Endothelial cell (in vitro differentiated cells): ENCODE measurements at regions not wholly inside any gene's neighbourhood (a gene's known extent, or its start where the extent isn't known, plus 50 kb on each side); places are given as distances from the start of the nearest gene placed in this dataset.
"Not testable (repeated sequence)": the region's sequence is repeated elsewhere in the genome, so short reads cannot be mapped to it uniquely, and the experiment has no call there.

Experiments used
- DNase-seq: peaks from one replicate; pipeline ENCODE4 v3.0.0; 2021; ENCODE audit warnings: low spot score
- H3K27ac Mint-ChIP-seq: one replicate; pipeline ENCODE4 v1.8.0; 2021; ENCODE audit warnings: mixed read lengths, inconsistent platforms; ENCODE audit not compliant: unreplicated experiment
- H3K27me3 Mint-ChIP-seq: one replicate; pipeline ENCODE4 v1.8.0; 2021; ENCODE audit warnings: mild to moderate bottlenecking, moderate library complexity, mixed read lengths, inconsistent platforms; ENCODE audit not compliant: unreplicated experiment
- H3K36me3 Mint-ChIP-seq: one replicate; pipeline ENCODE4 v1.8.0; 2021; ENCODE audit warnings: mild to moderate bottlenecking, low read depth, mixed read lengths, inconsistent platforms; ENCODE audit not compliant: unreplicated experiment
- H3K4me1 Mint-ChIP-seq: one replicate; pipeline ENCODE4 v1.8.0; 2021; ENCODE audit warnings: mild to moderate bottlenecking, mixed read lengths, inconsistent platforms; ENCODE audit not compliant: unreplicated experiment
- H3K4me3 Mint-ChIP-seq: one replicate; pipeline ENCODE4 v1.8.0; 2021; ENCODE audit warnings: mild to moderate bottlenecking, mixed read lengths, inconsistent platforms; ENCODE audit not compliant: unreplicated experiment
- H3K9me3 Mint-ChIP-seq: one replicate; pipeline ENCODE4 v1.8.0; 2021; ENCODE audit warnings: mixed read lengths, inconsistent platforms; ENCODE audit not compliant: unreplicated experiment
- TF ChIP-seq, protein P1 (sequence below): fragments of 200-600 bp; sonication (generic); IDR thresholded peaks from one replicate; pipeline ENCODE4 v1.5.0; 2021; ENCODE audit warnings: antibody characterized with exemption; ENCODE audit not compliant: unreplicated experiment

DNA sequence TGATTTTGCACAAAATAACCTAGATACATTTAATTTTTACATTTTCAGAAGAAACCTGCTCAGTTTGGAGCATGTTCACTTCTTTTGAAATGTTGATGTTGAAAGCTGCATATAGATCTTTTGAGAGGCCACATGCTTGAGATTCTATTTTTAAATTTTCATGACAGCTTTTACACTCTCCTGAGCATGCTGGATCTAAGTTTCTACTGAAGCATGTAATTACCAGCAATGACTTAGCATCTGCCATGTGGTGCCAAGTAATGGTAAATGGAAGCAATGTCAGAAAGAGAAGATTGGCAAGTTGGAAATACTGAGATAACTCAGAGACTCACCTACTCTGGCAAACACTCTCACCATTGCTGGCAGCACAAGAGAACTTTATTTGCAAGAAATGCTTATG is 310.6 kb downstream of the NSUN3 start:
- H3K4me1 Mint-ChIP-seq, result no peaks in the 10 kb centered on the region
- TF ChIP-seq, protein P1, sequence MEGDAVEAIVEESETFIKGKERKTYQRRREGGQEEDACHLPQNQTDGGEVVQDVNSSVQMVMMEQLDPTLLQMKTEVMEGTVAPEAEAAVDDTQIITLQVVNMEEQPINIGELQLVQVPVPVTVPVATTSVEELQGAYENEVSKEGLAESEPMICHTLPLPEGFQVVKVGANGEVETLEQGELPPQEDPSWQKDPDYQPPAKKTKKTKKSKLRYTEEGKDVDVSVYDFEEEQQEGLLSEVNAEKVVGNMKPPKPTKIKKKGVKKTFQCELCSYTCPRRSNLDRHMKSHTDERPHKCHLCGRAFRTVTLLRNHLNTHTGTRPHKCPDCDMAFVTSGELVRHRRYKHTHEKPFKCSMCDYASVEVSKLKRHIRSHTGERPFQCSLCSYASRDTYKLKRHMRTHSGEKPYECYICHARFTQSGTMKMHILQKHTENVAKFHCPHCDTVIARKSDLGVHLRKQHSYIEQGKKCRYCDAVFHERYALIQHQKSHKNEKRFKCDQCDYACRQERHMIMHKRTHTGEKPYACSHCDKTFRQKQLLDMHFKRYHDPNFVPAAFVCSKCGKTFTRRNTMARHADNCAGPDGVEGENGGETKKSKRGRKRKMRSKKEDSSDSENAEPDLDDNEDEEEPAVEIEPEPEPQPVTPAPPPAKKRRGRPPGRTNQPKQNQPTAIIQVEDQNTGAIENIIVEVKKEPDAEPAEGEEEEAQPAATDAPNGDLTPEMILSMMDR, result no peak
- H3K27me3 Mint-ChIP-seq, result no peaks in the 10 kb centered on the region

DNA sequence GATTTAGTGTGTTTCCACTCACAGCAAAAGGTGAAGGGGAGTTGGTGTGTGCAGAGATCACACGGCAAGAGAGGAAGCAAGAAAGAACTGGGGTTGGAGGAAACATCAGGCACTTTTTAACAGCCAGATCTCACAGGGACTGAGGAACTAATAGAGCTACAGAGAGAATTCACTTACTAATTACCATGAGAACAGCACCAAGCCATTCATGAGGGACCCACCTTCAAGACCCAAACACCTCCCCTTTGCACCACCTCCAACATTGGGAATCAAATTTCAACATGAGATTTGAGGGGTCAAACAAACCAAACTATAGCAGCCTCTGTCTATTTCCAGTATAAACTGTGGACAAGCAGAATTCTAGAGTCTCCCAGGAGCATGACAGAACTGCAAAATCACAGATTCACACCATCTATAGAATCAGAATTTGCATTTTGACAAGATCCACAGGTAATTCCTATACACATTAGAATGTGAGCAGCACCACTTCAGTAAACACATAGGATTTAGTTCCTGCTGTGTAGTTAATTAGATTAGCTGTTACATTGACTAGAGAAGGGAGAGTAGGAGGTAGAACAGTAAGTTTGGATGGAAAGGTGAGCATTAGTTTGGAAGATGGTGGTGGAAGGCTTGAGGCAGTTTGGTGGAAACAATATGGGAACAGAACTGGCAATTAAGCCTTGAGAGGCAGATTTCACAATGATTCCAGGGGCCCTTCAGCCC is 311.7 kb downstream of the NSUN3 start:
- no peak for DNase-seq
- no peak overlapping the region for H3K4me3 Mint-ChIP-seq
- no peaks in the 10 kb centered on the region for H3K9me3 Mint-ChIP-seq
- H3K36me3 Mint-ChIP-seq, result no peaks in the 10 kb centered on the region
- H3K27me3 Mint-ChIP-seq, result no peaks in the 10 kb centered on the region
- no peaks in the 10 kb centered on the region for H3K4me1 Mint-ChIP-seq
- TF ChIP-seq, protein P1, result no peak
- no peak overlapping the region for H3K27ac Mint-ChIP-seq

More for the DNA sequence above, 310.6 kb downstream of the NSUN3 start:
- no peak overlapping the region for H3K27ac Mint-ChIP-seq
- H3K9me3 Mint-ChIP-seq, result no peaks in the 10 kb centered on the region
- H3K36me3 Mint-ChIP-seq, result no peaks in the 10 kb centered on the region
- no peak overlapping the region for H3K4me3 Mint-ChIP-seq
- DNase-seq, result no peak

DNA sequence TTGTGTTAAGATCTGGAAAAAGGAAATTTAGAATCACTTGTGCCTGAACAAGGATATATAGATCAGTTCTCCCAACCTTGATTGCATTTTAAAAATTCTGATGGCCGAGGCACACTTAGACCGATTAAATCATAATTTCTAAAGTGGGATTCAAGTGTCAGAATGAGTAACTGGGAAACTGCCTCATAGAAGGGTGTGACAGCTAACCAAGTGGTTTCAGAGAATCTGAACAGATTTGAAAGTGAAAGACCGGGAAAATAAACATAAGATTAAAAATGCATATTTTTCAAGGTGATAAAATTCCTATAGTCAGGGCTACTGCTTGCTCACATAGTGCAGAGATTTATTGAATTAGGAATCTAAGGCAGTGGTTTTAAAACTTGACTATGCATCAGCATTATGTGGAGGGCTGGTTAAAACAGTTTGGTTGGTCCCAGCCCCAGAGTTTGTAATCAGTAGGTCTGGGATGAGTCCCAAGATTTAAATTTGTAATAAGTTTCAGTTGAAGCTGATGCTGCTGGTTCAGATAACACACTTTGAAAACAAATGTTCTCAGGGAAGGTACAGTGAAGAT is 314.3 kb downstream of the NSUN3 start:
- H3K4me1 Mint-ChIP-seq, DNase-seq, H3K9me3 Mint-ChIP-seq, H3K27me3 Mint-ChIP-seq, H3K36me3 Mint-ChIP-seq, H3K4me3 Mint-ChIP-seq, H3K27ac Mint-ChIP-seq: not testable (repeated sequence)

DNA sequence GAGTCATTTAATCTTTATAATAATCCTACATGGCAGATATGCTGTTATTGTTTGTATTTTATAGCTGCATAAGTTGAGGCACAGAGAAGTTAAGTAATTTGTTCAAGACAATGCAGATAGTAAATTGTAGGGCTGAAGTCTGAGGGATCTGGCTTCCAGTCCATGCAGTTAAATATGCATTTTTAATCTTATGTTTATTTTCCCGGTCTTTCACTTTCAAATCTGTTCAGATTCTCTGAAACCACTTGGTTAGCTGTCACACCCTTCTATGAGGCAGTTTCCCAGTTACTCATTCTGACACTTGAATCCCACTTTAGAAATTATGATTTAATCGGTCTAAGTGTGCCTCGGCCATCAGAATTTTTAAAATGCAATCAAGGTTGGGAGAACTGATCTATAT is 315.0 kb downstream of the NSUN3 start:
- H3K27me3 Mint-ChIP-seq, H3K4me1 Mint-ChIP-seq, H3K9me3 Mint-ChIP-seq, H3K4me3 Mint-ChIP-seq, H3K27ac Mint-ChIP-seq, H3K36me3 Mint-ChIP-seq, DNase-seq: not testable (repeated sequence)

DNA sequence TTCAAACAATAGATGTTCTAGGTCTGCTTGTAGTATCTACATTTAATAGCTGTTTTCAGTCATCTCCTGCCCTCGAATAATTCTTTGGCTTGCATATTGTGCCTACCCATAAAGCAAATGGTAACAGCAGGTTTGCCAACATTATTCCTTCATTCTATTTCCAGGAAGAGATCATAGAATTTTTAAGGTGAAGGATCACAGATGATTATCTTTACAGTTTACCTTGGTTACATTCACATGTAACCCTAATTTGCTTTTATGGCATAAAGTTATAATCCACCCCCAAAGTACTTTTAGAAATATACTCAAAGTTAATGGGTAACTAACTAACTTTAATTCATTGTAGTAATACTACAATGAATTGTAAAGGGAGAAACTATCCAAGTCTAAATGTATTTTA is 315.5 kb downstream of the NSUN3 start:
- no peak overlapping the region for H3K4me3 Mint-ChIP-seq
- no peak for DNase-seq
- no peaks in the 10 kb centered on the region for H3K9me3 Mint-ChIP-seq
- no peaks in the 10 kb centered on the region for H3K27me3 Mint-ChIP-seq
- H3K36me3 Mint-ChIP-seq, result no peaks in the 10 kb centered on the region
- no peaks in the 10 kb centered on the region for H3K4me1 Mint-ChIP-seq
- TF ChIP-seq, protein P1, result no peak
- no peak overlapping the region for H3K27ac Mint-ChIP-seq

DNA sequence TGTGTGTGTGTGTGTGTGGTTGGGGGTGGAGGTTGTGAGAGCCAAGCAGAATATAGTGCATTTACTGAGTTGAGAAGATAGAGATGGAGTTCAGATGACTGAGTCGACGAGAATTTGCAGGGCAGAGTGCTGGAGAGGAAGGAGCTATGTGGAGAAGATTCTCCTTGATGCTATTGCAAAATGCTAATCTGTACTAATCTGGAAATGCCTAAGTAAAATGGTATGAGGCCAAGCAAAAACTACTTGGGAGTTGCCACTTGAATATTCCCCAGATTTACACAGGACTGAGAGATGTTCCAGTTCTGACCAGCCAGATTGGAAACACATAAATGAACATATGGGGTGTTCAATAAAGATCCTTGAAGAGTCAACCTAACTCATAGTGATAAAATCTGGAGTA is 316.4 kb downstream of the NSUN3 start:
- no peaks in the 10 kb centered on the region for H3K9me3 Mint-ChIP-seq
- no peaks in the 10 kb centered on the region for H3K36me3 Mint-ChIP-seq
- TF ChIP-seq, protein P1, result no peak
- no peak overlapping the region for H3K4me3 Mint-ChIP-seq
- no peaks in the 10 kb centered on the region for H3K4me1 Mint-ChIP-seq
- H3K27ac Mint-ChIP-seq, result no peak overlapping the region
- no peak for DNase-seq
- no peaks in the 10 kb centered on the region for H3K27me3 Mint-ChIP-seq
